Nephron (organoid): ENCODE measurements at regions not wholly inside any gene's neighbourhood (a gene's known extent, or its start where the extent isn't known, plus 50 kb on each side); places are given as distances from the start of the nearest gene placed in this dataset.

Experiments
- H3K27ac Mint-ChIP-seq, 3 experiments: 2 replicates each; pipeline ENCODE4 v1.8.0; 2020; ENCODE audit warnings: mixed read lengths in 3 of 3, mild to moderate bottlenecking in 2 of 3, moderate library complexity in 1 of 3
- H3K27me3 Mint-ChIP-seq: 2 replicates; pipeline ENCODE4 v1.8.0; 2021; ENCODE audit warnings: low read depth, mild to moderate bottlenecking, moderate library complexity, mixed read lengths
- H3K36me3 Mint-ChIP-seq: 2 replicates; pipeline ENCODE4 v1.8.0; 2020; ENCODE audit warnings: low read depth, mixed read lengths
- H3K4me1 Mint-ChIP-seq: 2 replicates; pipeline ENCODE4 v1.8.0; 2020; ENCODE audit warnings: mixed read lengths
- H3K4me3 Mint-ChIP-seq, 3 experiments: 2 replicates each; pipeline ENCODE4 v1.8.0; 2020; ENCODE audit warnings: mild to moderate bottlenecking in 3 of 3, mixed read lengths in 3 of 3, moderate library complexity in 2 of 3
- H3K9me3 Mint-ChIP-seq: 2 replicates; pipeline ENCODE4 v1.8.0; 2020; ENCODE audit warnings: mixed read lengths
- TF ChIP-seq, protein P1 (sequence below), 3 experiments: fragments of 200-600 bp; sonication (generic); IDR thresholded peaks; one replicate each; pipeline ENCODE4 v1.5.0; 2021; ENCODE audit warnings: antibody characterized with exemption in 3 of 3; ENCODE audit not compliant: unreplicated experiment in 3 of 3

- Mint-ChIP-seq H3K27ac (no peak overlapping the region), H3K4me3 (no peak overlapping the region), H3K36me3 (no peaks in the 10 kb centered on the region), H3K27me3 (no peaks in the 10 kb centered on the region), H3K4me1 (no peaks in the 10 kb centered on the region), H3K9me3 (peaks cover 2% of the 10 kb centered on the region)
- TF ChIP-seq, protein P1, sequence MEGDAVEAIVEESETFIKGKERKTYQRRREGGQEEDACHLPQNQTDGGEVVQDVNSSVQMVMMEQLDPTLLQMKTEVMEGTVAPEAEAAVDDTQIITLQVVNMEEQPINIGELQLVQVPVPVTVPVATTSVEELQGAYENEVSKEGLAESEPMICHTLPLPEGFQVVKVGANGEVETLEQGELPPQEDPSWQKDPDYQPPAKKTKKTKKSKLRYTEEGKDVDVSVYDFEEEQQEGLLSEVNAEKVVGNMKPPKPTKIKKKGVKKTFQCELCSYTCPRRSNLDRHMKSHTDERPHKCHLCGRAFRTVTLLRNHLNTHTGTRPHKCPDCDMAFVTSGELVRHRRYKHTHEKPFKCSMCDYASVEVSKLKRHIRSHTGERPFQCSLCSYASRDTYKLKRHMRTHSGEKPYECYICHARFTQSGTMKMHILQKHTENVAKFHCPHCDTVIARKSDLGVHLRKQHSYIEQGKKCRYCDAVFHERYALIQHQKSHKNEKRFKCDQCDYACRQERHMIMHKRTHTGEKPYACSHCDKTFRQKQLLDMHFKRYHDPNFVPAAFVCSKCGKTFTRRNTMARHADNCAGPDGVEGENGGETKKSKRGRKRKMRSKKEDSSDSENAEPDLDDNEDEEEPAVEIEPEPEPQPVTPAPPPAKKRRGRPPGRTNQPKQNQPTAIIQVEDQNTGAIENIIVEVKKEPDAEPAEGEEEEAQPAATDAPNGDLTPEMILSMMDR (IDR thresholded peaks at IDR 0.05; ENCODE audit: unreplicated experiment in 3 of 3), result no peak
These were observed 107.0 kb upstream of the ERG start for GRCh38 chr21:38605236-38605635.

DNA sequence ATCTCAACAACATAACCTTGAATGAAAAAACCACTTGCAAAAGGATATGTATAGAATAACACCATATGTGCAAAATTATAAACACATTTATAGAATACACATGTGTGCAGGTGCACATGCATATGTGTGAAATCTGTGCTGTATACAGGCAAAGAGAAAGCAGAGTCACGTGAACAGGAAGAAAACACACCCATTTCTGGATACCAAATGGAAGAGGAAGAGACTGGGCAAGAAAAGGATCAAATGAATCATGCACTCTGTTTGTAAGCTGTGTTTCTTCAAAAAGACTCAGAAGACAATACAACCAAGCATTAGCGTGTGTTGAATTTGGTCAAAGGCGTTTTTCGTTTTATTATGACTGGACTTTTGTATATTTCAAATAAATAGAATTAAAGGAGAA lies 111.3 kb upstream of the ERG start:
- peaks cover 7% of the 10 kb centered on the region for H3K27me3 Mint-ChIP-seq
- TF ChIP-seq, protein P1 (IDR thresholded peaks at IDR 0.05; ENCODE audit: unreplicated experiment in 3 of 3), result no peak
- H3K36me3 Mint-ChIP-seq, result no peaks in the 10 kb centered on the region
- H3K4me3 Mint-ChIP-seq, result no peak overlapping the region
- H3K27ac Mint-ChIP-seq, result no peak overlapping the region
- H3K4me1 Mint-ChIP-seq, result no peaks in the 10 kb centered on the region
- H3K9me3 Mint-ChIP-seq, result peaks cover 2% of the 10 kb centered on the region

DNA sequence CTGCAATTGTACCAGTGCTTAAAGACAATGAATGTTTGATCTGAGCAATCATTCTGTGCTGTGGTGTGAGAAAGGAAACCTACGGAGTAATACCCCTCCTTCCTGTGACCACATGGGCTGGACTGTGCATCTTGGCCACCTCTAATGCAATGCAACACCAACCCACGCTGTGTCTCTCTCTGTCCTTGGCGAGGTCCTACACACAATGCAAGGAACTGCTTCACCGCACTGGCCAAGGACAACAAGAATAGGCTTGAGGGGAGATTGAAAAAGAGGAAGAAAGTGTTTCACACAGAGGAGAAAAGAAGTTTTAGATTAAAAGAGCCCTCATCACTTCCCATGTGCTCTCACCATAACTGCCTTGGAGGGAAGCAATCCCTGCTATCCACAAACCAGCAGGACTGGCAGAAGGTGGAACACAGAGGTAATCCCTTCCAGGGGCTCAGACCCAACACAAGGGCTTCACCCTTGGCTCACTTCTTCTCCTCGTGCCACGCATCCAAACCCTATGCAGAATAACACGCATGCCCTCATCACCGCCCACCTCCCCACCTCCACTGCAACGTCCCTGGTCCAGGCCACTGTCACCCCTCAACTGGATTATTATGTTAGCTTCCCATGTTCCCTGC lies 112.5 kb upstream of the ERG start:
- peaks cover 7% of the 10 kb centered on the region for H3K27me3 Mint-ChIP-seq
- H3K9me3 Mint-ChIP-seq, result peaks cover 2% of the 10 kb centered on the region
- H3K36me3 Mint-ChIP-seq, result no peaks in the 10 kb centered on the region
- no peak overlapping the region for H3K4me3 Mint-ChIP-seq
- H3K27ac Mint-ChIP-seq, result no peak overlapping the region
- TF ChIP-seq, protein P1 (IDR thresholded peaks at IDR 0.05; ENCODE audit: unreplicated experiment in 3 of 3), result no peak
- H3K4me1 Mint-ChIP-seq, result no peaks in the 10 kb centered on the region

DNA sequence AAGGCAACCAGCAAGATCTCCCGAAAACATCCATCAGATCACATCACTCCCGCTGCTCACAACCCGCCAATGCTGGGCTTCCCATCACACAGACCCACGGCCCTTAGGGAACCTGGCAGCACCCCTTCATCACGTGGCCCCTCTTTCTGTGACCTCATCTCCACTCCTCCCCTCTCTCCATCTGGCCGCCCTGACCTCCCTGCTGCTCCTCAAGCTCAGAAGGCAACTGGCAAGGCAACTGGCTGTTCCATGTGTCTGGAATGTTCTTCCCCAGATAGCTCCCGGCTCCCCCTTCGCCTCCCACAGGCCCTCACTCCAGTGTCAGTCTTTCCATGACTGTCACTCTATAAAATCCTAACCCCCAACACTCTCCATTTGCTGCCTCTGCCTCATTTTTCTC lies 113.0 kb upstream of the ERG start:
- Mint-ChIP-seq H3K4me3 (no peak overlapping the region), H3K36me3 (peaks cover 3% of the 10 kb centered on the region), H3K27me3 (peaks cover 7% of the 10 kb centered on the region), H3K27ac (peak overlapping the region in 1 of 3 experiments; percentile 44), H3K9me3 (peaks cover 2% of the 10 kb centered on the region), H3K4me1 (no peaks in the 10 kb centered on the region)
- TF ChIP-seq, protein P1 (IDR thresholded peaks at IDR 0.05; ENCODE audit: unreplicated experiment in 3 of 3), result no peak

GRCh38 chr21:38613686-38614085 lies 115.4 kb upstream of the ERG start:
- Mint-ChIP-seq H3K4me1 (no peaks in the 10 kb centered on the region), H3K27ac (no peak overlapping the region), H3K9me3 (no peaks in the 10 kb centered on the region), H3K36me3 (peaks cover 3% of the 10 kb centered on the region), H3K4me3 (no peak overlapping the region), H3K27me3 (peaks cover 7% of the 10 kb centered on the region)
- TF ChIP-seq, protein P1 (IDR thresholded peaks at IDR 0.05; ENCODE audit: unreplicated experiment in 3 of 3), result no peak

DNA sequence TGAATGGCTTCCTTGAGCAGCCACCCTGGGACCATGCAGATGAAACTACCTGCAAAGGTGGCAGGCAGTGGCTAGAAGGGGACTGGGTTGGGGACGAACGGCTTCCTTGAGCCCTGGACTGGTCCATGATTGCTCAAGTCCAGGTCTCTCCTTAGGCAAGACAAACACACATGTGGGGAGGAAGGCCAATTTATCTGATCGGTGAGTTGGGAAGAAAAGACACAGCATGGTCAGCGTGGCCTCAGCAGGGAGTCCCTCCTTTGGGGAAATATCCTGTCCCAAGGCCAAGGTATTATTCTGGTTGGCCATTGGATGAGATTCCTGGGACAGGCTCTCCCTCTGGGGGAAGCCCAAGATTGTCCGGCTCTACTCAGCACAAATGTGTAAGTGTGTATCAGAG lies 116.3 kb upstream of the ERG start:
- Mint-ChIP-seq H3K36me3 (peaks cover 3% of the 10 kb centered on the region), H3K27ac (no peak overlapping the region), H3K27me3 (peaks cover 7% of the 10 kb centered on the region), H3K4me3 (no peak overlapping the region), H3K4me1 (peaks cover 2% of the 10 kb centered on the region), H3K9me3 (no peaks in the 10 kb centered on the region)
- TF ChIP-seq, protein P1 (IDR thresholded peaks at IDR 0.05; ENCODE audit: unreplicated experiment in 3 of 3), result no peak
